ENCODE measurements at regions not wholly inside any gene's neighbourhood (a gene's known extent, or its start where the extent isn't known, plus 50 kb on each side); places are given as distances from the start of the nearest gene placed in this dataset.
"Not testable (repeated sequence)": the region's sequence is repeated elsewhere in the genome, so short reads cannot be mapped to it uniquely, and the experiment has no call there.

DNA sequence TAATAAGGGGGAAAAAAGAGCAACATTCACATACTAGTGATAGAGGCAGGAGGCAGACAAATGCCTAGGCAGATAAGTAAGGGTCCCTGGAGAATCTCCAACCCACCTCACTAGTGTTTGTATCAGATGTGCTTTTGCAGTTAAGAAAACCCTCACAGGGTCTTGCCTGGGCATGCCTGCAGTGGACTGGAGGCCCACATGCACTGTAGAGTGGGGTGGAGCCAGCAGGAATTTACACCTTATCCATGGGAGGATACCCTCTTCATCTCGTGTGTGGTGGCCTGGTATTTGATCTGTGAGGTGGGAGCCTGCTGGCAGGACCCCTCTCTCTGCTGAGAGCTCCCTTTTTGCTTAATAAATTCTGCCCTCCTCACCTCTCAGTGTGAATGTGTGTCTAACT, 238.0 kb upstream of the SLC16A7 start:
- no peak for DNase-seq
- Histone ChIP-seq H3K36me3 (ENCODE audit: control insufficient read depth in 1 of 2, insufficient read depth in 2 of 2, low read length in 2 of 2) (no peaks in the 10 kb centered on the region), H3K4me1 (ENCODE audit: control insufficient read depth in 1 of 2, insufficient read depth in 2 of 2, low read length in 2 of 2) (peaks cover 0 to 3% of the 10 kb centered on the region in 2 experiments), H3K9ac (ENCODE audit: low read length) (no peak overlapping the region), H3K4me3 (ENCODE audit: low read depth, low read length) (no peak overlapping the region), H2AK5ac (ENCODE audit: low read length) (no peak overlapping the region), H3K4me2 (ENCODE audit: low read length) (no peak overlapping the region), H3K9me3 (ENCODE audit: insufficient read depth, low read depth, low read length) (no peaks in the 10 kb centered on the region), H3K18ac (ENCODE audit: low read length) (no peak overlapping the region), H2BK120ac (ENCODE audit: insufficient read depth, low read length, poor library complexity) (peak overlapping the region; percentile 83), H4K12ac (ENCODE audit: low read depth, low read length) (no peak overlapping the region), H3K27me3 (ENCODE audit: insufficient read depth, low read length) (no peaks in the 10 kb centered on the region), H3K79me2 (ENCODE audit: control insufficient read depth, insufficient read depth, low read length, poor library complexity) (peaks cover 2% of the 10 kb centered on the region), H2BK5ac (ENCODE audit: low read depth, low read length, poor library complexity) (peak overlapping the region; percentile 84), H3K23ac (ENCODE audit: low read length) (no peak overlapping the region), H4K8ac (ENCODE audit: low read depth, low read length) (peak overlapping the region; percentile 85), H2AFZ (ENCODE audit: insufficient read depth, low read length, poor library complexity) (peak overlapping the region; percentile 52), H4K91ac (ENCODE audit: low read depth, low read length) (peak overlapping the region; percentile 95), H3K27ac (ENCODE audit: low read depth, low read length) (no peak overlapping the region), H3K79me1 (ENCODE audit: low read length) (peaks cover 4% of the 10 kb centered on the region), H3K4ac (ENCODE audit: low read depth, low read length) (no peak overlapping the region), H3K14ac (ENCODE audit: low read length) (peak overlapping the region; percentile 19), H2BK12ac (ENCODE audit: low read length) (peak overlapping the region; percentile 54)
- WGBS (ENCODE audit: extremely low coverage, insufficient coverage, insufficient read length) = no CpG with 5 or more reads among the region's 1 CpG

DNA sequence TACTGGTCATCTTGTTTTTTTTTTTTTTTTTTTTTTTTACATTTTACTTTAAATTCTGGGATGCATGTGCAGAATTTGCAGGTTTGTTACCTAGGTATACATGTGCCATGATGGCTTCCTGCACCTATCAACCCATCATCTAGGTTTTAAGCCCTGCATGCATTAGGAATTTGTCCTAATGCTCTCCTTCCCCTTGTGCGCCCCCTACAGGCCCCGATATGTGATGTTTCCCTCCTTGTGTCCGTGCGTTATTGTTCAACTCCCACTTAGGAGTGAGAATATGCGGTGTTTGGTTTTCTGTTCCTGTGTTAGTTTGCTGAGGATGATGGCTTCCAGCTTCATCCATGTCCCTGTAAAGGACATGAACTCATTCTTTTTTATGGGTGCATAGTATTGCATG, 249.6 kb upstream of the SLC16A7 start:
- not testable (repeated sequence) for H2AK5ac ChIP-seq (ENCODE audit: low read length); H3K27me3 ChIP-seq (ENCODE audit: insufficient read depth, low read length); H4K12ac ChIP-seq (ENCODE audit: low read depth, low read length); H2BK5ac ChIP-seq (ENCODE audit: low read depth, low read length, poor library complexity); H3K36me3 ChIP-seq (ENCODE audit: control insufficient read depth in 1 of 2, insufficient read depth in 2 of 2, low read length in 2 of 2); H3K14ac ChIP-seq (ENCODE audit: low read length); H4K91ac ChIP-seq (ENCODE audit: low read depth, low read length); H3K23ac ChIP-seq (ENCODE audit: low read length); H3K79me2 ChIP-seq (ENCODE audit: control insufficient read depth, insufficient read depth, low read length, poor library complexity); H3K79me1 ChIP-seq (ENCODE audit: low read length); H2AFZ ChIP-seq (ENCODE audit: insufficient read depth, low read length, poor library complexity); H4K8ac ChIP-seq (ENCODE audit: low read depth, low read length); H3K4me1 ChIP-seq (ENCODE audit: control insufficient read depth in 1 of 2, insufficient read depth in 2 of 2, low read length in 2 of 2); H3K27ac ChIP-seq (ENCODE audit: low read depth, low read length); H2BK120ac ChIP-seq (ENCODE audit: insufficient read depth, low read length, poor library complexity); H3K4ac ChIP-seq (ENCODE audit: low read depth, low read length); H3K4me2 ChIP-seq (ENCODE audit: low read length); H3K18ac ChIP-seq (ENCODE audit: low read length); H3K4me3 ChIP-seq (ENCODE audit: low read depth, low read length); H3K9me3 ChIP-seq (ENCODE audit: insufficient read depth, low read depth, low read length); H3K9ac ChIP-seq (ENCODE audit: low read length); H2BK12ac ChIP-seq (ENCODE audit: low read length)
- peak; percentile 1 to 2 for DNase-seq
- WGBS (ENCODE audit: extremely low coverage, insufficient coverage, insufficient read length) = no CpG with 5 or more reads among the region's 5 CpGs

GRCh38 chr12:59345406-59345805, 250.4 kb upstream of the SLC16A7 start:
- no peak overlapping the region for H2AFZ ChIP-seq (ENCODE audit: insufficient read depth, low read length, poor library complexity)
- no peak overlapping the region for H4K91ac ChIP-seq (ENCODE audit: low read depth, low read length)
- H3K4ac ChIP-seq (ENCODE audit: low read depth, low read length) = no peak overlapping the region
- H4K12ac ChIP-seq (ENCODE audit: low read depth, low read length) = no peak overlapping the region
- no peak overlapping the region for H3K18ac ChIP-seq (ENCODE audit: low read length)
- no peak overlapping the region for H3K4me2 ChIP-seq (ENCODE audit: low read length)
- no peaks in the 10 kb centered on the region for H3K4me1 ChIP-seq (ENCODE audit: control insufficient read depth in 1 of 2, insufficient read depth in 2 of 2, low read length in 2 of 2)
- H3K27me3 ChIP-seq (ENCODE audit: insufficient read depth, low read length) = no peaks in the 10 kb centered on the region
- no peak overlapping the region for H3K9ac ChIP-seq (ENCODE audit: low read length)
- H3K79me1 ChIP-seq (ENCODE audit: low read length) = no peaks in the 10 kb centered on the region
- no peak overlapping the region for H3K23ac ChIP-seq (ENCODE audit: low read length)
- no CpG with 5 or more reads among the region's 4 CpGs for WGBS (ENCODE audit: extremely low coverage, insufficient coverage, insufficient read length)
- no peak overlapping the region for H3K4me3 ChIP-seq (ENCODE audit: low read depth, low read length)
- no peak overlapping the region for H2AK5ac ChIP-seq (ENCODE audit: low read length)
- no peak for DNase-seq
- no peak overlapping the region for H4K8ac ChIP-seq (ENCODE audit: low read depth, low read length)
- H2BK5ac ChIP-seq (ENCODE audit: low read depth, low read length, poor library complexity) = no peak overlapping the region
- no peak overlapping the region for H2BK120ac ChIP-seq (ENCODE audit: insufficient read depth, low read length, poor library complexity)
- H3K9me3 ChIP-seq (ENCODE audit: insufficient read depth, low read depth, low read length) = no peaks in the 10 kb centered on the region
- no peak overlapping the region for H3K27ac ChIP-seq (ENCODE audit: low read depth, low read length)
- no peak overlapping the region for H2BK12ac ChIP-seq (ENCODE audit: low read length)
- no peaks in the 10 kb centered on the region for H3K36me3 ChIP-seq (ENCODE audit: control insufficient read depth in 1 of 2, insufficient read depth in 2 of 2, low read length in 2 of 2)
- H3K14ac ChIP-seq (ENCODE audit: low read length) = no peak overlapping the region
- no peaks in the 10 kb centered on the region for H3K79me2 ChIP-seq (ENCODE audit: control insufficient read depth, insufficient read depth, low read length, poor library complexity)

DNA sequence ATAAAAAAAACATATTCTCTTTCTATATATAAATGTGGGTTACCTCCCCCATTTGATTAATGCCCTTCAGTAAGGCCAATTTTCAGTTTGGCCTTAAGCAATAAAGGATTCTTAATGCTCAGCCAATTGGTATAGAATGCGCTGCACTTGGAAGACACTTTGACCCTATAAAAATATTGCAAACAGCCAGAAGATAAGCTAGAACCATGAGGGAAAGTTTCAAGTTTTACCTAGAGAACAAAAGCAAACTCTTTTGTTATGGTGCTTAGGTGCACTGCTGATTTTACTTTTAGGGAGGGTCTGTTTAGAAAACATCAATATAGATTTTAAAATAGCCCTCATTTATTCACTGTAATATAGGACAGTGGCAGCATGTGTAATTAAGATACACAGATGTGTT, 251.6 kb upstream of the SLC16A7 start:
- Histone ChIP-seq H3K27me3 (ENCODE audit: insufficient read depth, low read length) (no peaks in the 10 kb centered on the region), H3K14ac (ENCODE audit: low read length) (no peak overlapping the region), H3K4me1 (ENCODE audit: control insufficient read depth in 1 of 2, insufficient read depth in 2 of 2, low read length in 2 of 2) (no peaks in the 10 kb centered on the region), H4K12ac (ENCODE audit: low read depth, low read length) (no peak overlapping the region), H3K79me1 (ENCODE audit: low read length) (no peaks in the 10 kb centered on the region), H3K79me2 (ENCODE audit: control insufficient read depth, insufficient read depth, low read length, poor library complexity) (no peaks in the 10 kb centered on the region), H3K27ac (ENCODE audit: low read depth, low read length) (no peak overlapping the region), H3K4me2 (ENCODE audit: low read length) (no peak overlapping the region), H3K18ac (ENCODE audit: low read length) (no peak overlapping the region), H4K8ac (ENCODE audit: low read depth, low read length) (no peak overlapping the region), H2BK5ac (ENCODE audit: low read depth, low read length, poor library complexity) (no peak overlapping the region), H3K36me3 (ENCODE audit: control insufficient read depth in 1 of 2, insufficient read depth in 2 of 2, low read length in 2 of 2) (no peaks in the 10 kb centered on the region), H3K9ac (ENCODE audit: low read length) (no peak overlapping the region), H3K9me3 (ENCODE audit: insufficient read depth, low read depth, low read length) (no peaks in the 10 kb centered on the region), H2AFZ (ENCODE audit: insufficient read depth, low read length, poor library complexity) (no peak overlapping the region), H2BK120ac (ENCODE audit: insufficient read depth, low read length, poor library complexity) (no peak overlapping the region), H3K23ac (ENCODE audit: low read length) (no peak overlapping the region), H2BK12ac (ENCODE audit: low read length) (no peak overlapping the region), H2AK5ac (ENCODE audit: low read length) (no peak overlapping the region), H4K91ac (ENCODE audit: low read depth, low read length) (no peak overlapping the region), H3K4me3 (ENCODE audit: low read depth, low read length) (no peak overlapping the region), H3K4ac (ENCODE audit: low read depth, low read length) (no peak overlapping the region)
- WGBS (ENCODE audit: extremely low coverage, insufficient coverage, insufficient read length) = no CpG with 5 or more reads among the region's 1 CpG
- DNase-seq = no peak

All from trophoblast cell (in vitro differentiated cells and primary cell).